ENCODE measurements at regions not wholly inside any gene's neighbourhood (a gene's known extent, or its start where the extent isn't known, plus 50 kb on each side); places are given as distances from the start of the nearest gene placed in this dataset.

DNA sequence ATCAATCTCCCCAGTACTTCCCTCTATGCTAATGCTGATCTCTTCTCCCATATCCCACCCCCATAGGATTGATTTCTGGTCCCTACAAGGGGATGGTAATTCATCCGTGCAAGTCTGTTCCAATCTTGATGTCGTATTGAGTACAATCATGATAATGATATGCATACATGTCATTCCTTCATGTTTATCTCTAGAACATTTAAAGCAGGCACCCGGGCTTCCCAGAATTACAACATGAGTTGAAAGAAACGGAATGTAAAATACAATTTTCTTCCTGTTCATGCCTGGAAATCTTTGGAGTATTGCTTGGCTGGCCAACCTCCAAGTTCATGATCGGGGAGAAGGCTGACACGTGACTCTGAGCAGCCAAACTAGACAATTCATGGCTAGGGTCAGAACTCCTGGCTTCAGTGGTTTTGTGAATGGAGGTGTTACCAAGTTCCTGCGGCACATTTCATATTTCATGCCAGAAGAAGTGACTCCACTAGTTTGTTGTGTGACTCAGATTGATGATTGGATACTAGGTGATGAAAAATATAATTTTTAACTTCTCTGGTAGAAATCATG, 66.6 kb downstream of the C9orf152 start:
- DNase-seq (ENCODE audit: low read depth): peak; percentile 92

DNA sequence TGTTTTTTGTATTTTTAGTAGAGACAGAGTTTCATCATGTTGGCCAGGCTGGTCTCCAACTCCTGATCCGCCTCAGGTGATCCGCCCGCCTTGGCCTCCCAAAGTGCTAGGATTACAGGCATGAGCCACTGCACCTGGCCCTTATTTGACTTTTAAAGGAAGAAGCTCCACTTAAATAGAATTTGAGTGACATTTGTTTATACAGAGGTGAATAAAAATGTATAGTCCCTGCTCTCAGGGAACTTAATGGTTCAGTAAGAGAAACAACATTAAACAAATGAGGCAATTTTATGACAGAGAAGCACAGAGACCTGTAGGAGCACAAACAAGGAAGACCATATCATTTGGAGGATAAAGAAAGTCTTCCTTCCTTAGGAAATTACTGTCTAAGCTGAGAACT, 65.7 kb downstream of the C9orf152 start:
- DNase-seq (ENCODE audit: low read depth): no peak

DNA sequence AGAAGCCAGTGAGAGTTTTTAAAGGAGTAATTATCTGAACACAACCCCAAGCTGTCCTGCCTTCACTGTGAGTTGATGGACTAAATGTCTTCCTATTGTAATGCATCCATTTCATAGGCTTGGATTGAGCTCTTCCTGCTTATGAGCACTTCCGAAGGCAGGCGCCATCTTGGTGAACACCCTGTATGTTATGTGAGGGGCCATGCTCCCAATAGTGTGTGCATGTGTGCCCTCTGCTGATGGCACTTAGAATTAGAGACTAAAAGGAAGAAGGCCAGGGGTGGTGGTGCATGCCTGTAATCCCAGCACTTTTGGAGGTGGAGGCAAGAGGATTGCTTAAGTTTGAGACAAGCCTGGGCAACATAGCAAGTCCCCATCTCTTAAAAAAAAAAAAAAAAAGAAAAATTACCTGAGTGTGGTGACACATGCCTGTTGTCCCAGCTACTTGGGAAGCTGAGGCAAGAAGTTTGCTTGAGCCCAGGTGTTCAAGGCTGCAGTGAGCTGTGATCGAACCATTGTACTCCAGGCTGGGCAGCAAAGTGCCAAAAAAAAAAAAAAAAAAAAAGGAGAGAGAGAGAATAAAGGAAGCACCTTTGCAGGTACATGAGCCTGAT, 65.0 kb downstream of the C9orf152 start:
- no peak for DNase-seq (ENCODE audit: low read depth)

DNA sequence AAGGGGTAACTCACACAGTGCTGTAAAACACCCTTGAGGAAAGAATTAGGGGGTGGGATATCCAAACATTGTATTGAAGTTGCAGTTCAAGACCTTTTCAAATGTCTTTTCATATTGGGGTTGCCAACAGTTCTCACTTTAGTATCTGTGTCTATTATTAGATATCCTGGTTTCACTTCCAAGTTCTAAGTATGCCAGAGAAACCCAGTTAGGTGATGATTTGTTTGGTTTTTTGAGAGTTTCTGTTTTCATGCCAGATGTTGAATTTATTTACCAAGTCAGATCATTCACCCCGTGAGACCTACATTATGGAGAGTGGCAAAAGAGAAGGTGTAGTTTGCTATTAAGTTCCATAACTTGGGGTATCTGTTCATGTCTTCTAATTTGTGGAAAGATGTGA, 64.5 kb downstream of the C9orf152 start:
- no peak for DNase-seq (ENCODE audit: low read depth)

DNA sequence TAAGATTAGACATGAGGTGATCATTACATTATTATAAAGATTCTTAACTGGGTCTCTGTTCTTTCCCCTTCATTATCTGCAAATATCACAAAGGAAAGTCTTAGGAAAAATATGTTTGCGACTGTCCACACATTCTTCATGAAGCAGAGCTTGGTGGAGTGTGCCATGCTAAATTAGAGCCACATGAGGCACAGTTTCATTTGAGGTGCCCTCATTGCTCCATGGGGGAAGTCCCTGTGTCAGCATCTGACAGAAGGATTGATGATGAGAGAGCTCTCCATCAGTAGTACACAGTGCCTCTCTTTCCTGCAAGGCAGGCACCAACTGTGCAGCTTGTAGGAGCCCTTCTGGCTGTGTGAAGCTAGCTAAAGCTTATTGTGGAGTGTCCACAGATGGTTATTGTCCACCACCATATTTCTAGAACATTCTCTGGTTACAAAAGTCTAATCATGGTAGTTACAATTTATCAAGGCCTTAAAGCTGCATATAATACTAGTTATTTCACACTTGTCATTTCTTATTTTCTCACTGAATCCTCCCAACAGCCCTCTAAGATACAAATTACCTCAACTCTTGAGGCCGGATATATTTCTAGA, 63.9 kb downstream of the C9orf152 start:
- no peak for DNase-seq (ENCODE audit: low read depth)

DNA sequence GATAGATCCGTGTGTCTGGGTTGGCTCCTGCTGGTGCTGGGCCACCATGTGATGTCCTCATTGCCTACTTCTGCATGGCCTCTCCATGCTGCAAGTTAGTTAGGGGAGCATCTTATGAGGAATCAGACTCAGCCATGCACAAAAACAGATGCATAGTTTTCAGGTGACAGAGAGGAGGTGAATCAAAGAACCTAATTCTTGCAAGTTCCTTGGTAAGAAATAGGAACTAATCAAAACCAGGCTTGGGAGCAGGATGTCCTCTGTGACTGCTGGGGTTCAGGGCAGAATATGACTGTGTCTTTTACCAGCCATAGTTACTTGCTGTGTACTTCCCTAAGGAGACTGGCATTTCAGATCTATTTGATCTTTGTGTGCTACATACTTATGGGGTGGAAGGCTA, 61.6 kb downstream of the C9orf152 start:
- no peak for DNase-seq (ENCODE audit: low read depth)

DNA sequence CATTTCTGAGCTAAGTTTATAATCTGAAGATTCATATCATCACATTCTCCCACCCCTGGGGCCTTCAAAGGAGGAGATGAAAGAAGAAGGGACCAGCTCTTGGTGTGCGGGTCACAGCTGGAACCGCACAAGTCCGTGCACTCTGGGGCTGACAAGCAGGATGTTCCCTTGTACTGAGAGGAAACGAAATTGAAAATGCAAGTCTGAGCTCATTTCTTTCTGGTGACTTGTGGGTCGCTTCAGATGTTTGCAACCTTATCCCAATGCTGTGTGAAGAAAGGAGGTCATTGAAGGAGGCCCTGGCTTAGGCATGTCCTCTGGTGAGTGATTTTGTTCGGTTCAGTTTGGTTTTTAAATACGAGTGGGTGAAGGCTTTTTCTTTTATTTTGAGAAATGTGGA, 59.6 kb downstream of the C9orf152 start:
- no peak for DNase-seq (ENCODE audit: low read depth)

DNA sequence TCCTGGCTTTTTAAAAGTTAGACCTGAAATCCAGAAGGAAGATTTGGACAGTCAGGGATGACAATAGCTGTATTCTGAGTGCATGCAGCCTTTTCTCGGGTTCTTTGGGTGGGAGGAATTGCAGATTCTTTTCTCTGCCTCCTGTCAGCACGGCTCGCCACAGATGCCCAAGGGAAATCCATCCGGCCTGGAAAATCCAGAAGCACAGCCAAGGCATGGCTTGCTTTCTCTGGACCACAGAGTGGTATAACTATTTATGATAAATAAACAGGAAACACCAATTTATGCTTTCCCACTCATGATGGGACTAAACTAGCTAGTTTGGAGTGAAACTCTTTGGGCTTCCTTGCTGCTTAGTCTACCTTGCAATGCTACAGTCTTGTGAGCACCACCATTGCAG, 59.1 kb downstream of the C9orf152 start:
- DNase-seq (ENCODE audit: low read depth): peak; percentile 59
